ENCODE measurements at regions not wholly inside any gene's neighbourhood (a gene's known extent, or its start where the extent isn't known, plus 50 kb on each side); places are given as distances from the start of the nearest gene placed in this dataset.
"Not testable (repeated sequence)": the region's sequence is repeated elsewhere in the genome, so short reads cannot be mapped to it uniquely, and the experiment has no call there.

GRCh38 chr5:98206566-98206965 is 566.9 kb upstream of the RGMB start:
- DNase-seq (ENCODE audit: low read depth): no peak

- no peak for DNase-seq (ENCODE audit: low read depth)
These were observed 564.0 kb upstream of the RGMB start for GRCh38 chr5:98209418-98209817.

GRCh38 chr5:98214240-98215051 is 559.0 kb upstream of the RGMB start:
- DNase-seq (ENCODE audit: low read depth): no peak

- DNase-seq (ENCODE audit: low read depth): no peak
These were observed 556.3 kb upstream of the RGMB start for GRCh38 chr5:98217138-98217537.

GRCh38 chr5:98218838-98219237 is 554.6 kb upstream of the RGMB start:
- DNase-seq (ENCODE audit: low read depth): no peak

GRCh38 chr5:98227489-98227888 is 546.0 kb upstream of the RGMB start:
- no peak for DNase-seq (ENCODE audit: low read depth)

- no peak for DNase-seq (ENCODE audit: low read depth)
These were observed 542.4 kb upstream of the RGMB start for GRCh38 chr5:98231089-98231488.

- DNase-seq (ENCODE audit: low read depth): not testable (repeated sequence)
These were observed 535.7 kb upstream of the RGMB start for GRCh38 chr5:98237794-98238193.

- no peak for DNase-seq (ENCODE audit: low read depth)
These were observed 529.5 kb upstream of the RGMB start for GRCh38 chr5:98243972-98244371.

- no peak for DNase-seq (ENCODE audit: low read depth)
These were observed 524.5 kb upstream of the RGMB start for GRCh38 chr5:98248949-98249348.

- DNase-seq (ENCODE audit: low read depth): no peak
These were observed 514.5 kb upstream of the RGMB start for GRCh38 chr5:98258939-98259338.

- no peak for DNase-seq (ENCODE audit: low read depth)
These were observed 513.9 kb upstream of the RGMB start for GRCh38 chr5:98259595-98259994.

- no peak for DNase-seq (ENCODE audit: low read depth)
These were observed 510.4 kb upstream of the RGMB start for GRCh38 chr5:98263084-98263483.

GRCh38 chr5:98268162-98268860 is 505.2 kb upstream of the RGMB start:
- DNase-seq (ENCODE audit: low read depth): no peak

- no peak for DNase-seq (ENCODE audit: low read depth)
These were observed 497.5 kb upstream of the RGMB start for GRCh38 chr5:98275980-98276379.

- no peak for DNase-seq (ENCODE audit: low read depth)
These were observed 490.9 kb upstream of the RGMB start for GRCh38 chr5:98282521-98282920.

GRCh38 chr5:98292496-98292895 is 481.0 kb upstream of the RGMB start:
- no peak for DNase-seq (ENCODE audit: low read depth)

GRCh38 chr5:98296426-98296825 is 477.0 kb upstream of the RGMB start:
- DNase-seq (ENCODE audit: low read depth): no peak

- DNase-seq (ENCODE audit: low read depth): no peak
These were observed 474.0 kb upstream of the RGMB start for GRCh38 chr5:98299435-98299834.

- no peak for DNase-seq (ENCODE audit: low read depth)
These were observed 471.9 kb upstream of the RGMB start for GRCh38 chr5:98301547-98301946.

- DNase-seq (ENCODE audit: low read depth): no peak
These were observed 465.7 kb upstream of the RGMB start for GRCh38 chr5:98307811-98308210.

GRCh38 chr5:98308231-98308630 is 465.2 kb upstream of the RGMB start:
- no peak for DNase-seq (ENCODE audit: low read depth)

GRCh38 chr5:98308960-98309359 is 464.5 kb upstream of the RGMB start:
- no peak for DNase-seq (ENCODE audit: low read depth)

All from CMK (cell line).